NB4 (cell line): ENCODE measurements at regions not wholly inside any gene's neighbourhood (a gene's known extent, or its start where the extent isn't known, plus 50 kb on each side); places are given as distances from the start of the nearest gene placed in this dataset.

Experiments
- CTCF ChIP-seq: IDR thresholded peaks from one replicate; pipeline ENCODE4 v1.5.1; 2012; ENCODE audit warnings: low read depth, low read length
- MAX ChIP-seq: IDR thresholded peaks from 2 replicates; pipeline ENCODE4 v1.6.1; 2011; ENCODE audit warnings: low read depth, low read length
- POLR2A ChIP-seq: IDR thresholded peaks from 2 replicates; pipeline ENCODE4 v1.6.1; 2011; ENCODE audit warnings: mild to moderate bottlenecking; ENCODE audit not compliant: insufficient read length; ENCODE audit errors: extremely low read depth

DNA sequence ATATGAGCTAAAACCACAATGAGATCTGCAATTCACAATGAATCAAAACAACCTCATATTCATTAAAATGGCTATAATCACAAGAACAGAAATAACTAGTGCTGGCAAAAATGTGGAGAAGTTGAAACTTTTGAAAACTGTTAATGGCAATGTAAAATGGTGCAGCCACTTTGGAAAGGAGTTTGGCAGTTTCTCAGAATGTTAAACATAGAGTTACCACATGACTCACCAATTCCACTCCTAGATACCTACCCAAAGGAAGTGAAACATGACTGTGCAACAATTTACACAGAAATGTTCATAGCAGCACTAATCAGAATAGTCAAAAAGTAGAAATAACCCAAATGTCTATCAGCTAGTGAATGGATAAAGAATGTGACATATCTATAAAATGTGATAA is 862.2 kb downstream of the DTWD2 start:
- TF ChIP-seq CTCF, result no peak
- no peak for TF ChIP-seq POLR2A
- no peak for TF ChIP-seq MAX
